ENCODE measurements at regions not wholly inside any gene's neighbourhood (a gene's known extent, or its start where the extent isn't known, plus 50 kb on each side); places are given as distances from the start of the nearest gene placed in this dataset.

DNA sequence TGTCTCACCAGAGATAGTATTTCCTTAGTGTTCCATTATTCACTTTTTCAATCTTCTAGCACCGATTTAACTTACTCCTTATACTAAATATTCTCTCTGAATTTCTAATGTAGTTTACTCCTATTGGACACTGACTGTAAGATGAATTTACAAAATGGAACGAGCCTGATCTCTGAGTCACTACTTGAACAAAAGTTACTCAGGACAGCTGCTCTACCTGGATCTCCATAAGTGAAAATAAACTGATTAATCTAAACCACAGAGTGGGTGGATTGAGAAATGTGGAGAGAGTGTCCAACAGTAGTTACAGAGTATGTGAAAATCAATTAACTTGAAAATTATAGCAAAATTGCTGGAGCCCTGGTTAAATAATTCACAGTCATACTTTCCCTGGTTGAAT lies 141.7 kb upstream of the CHORDC1 start:
- TF ChIP-seq, protein P1, sequence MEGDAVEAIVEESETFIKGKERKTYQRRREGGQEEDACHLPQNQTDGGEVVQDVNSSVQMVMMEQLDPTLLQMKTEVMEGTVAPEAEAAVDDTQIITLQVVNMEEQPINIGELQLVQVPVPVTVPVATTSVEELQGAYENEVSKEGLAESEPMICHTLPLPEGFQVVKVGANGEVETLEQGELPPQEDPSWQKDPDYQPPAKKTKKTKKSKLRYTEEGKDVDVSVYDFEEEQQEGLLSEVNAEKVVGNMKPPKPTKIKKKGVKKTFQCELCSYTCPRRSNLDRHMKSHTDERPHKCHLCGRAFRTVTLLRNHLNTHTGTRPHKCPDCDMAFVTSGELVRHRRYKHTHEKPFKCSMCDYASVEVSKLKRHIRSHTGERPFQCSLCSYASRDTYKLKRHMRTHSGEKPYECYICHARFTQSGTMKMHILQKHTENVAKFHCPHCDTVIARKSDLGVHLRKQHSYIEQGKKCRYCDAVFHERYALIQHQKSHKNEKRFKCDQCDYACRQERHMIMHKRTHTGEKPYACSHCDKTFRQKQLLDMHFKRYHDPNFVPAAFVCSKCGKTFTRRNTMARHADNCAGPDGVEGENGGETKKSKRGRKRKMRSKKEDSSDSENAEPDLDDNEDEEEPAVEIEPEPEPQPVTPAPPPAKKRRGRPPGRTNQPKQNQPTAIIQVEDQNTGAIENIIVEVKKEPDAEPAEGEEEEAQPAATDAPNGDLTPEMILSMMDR (IDR thresholded peaks at IDR 0.05) = no peak
- TF ChIP-seq E2F5 (CRISPR knock-in tag; IDR thresholded peaks at IDR 0.05) (no peak), FOXP1 (CRISPR knock-in tag; IDR thresholded peaks at IDR 0.05; ENCODE audit: borderline replicate concordance) (no peak), GRHL2 (CRISPR knock-in tag; IDR thresholded peaks at IDR 0.05; ENCODE audit: insufficient replicate concordance, severe bottlenecking) (no peak), TCF7 (CRISPR knock-in tag; IDR thresholded peaks at IDR 0.05; ENCODE audit: low read depth) (no peak), GABPB1 (CRISPR knock-in tag; IDR thresholded peaks at IDR 0.05) (no peak), ESRRA (CRISPR knock-in tag; IDR thresholded peaks at IDR 0.05; ENCODE audit: borderline replicate concordance) (no peak), ZNF423 (CRISPR knock-in tag; IDR thresholded peaks at IDR 0.05) (no peak), CREB1 (CRISPR knock-in tag; IDR thresholded peaks at IDR 0.05) (no peak), ZNF232 (CRISPR knock-in tag; IDR thresholded peaks at IDR 0.05) (no peak), SMAD3 (CRISPR knock-in tag; IDR thresholded peaks at IDR 0.05; ENCODE audit: borderline replicate concordance) (no peak), NFYB (CRISPR knock-in tag; conservative IDR thresholded peaks at IDR 0.05; ENCODE audit: low read depth) (no peak)
- TF ChIP-seq, protein P2, sequence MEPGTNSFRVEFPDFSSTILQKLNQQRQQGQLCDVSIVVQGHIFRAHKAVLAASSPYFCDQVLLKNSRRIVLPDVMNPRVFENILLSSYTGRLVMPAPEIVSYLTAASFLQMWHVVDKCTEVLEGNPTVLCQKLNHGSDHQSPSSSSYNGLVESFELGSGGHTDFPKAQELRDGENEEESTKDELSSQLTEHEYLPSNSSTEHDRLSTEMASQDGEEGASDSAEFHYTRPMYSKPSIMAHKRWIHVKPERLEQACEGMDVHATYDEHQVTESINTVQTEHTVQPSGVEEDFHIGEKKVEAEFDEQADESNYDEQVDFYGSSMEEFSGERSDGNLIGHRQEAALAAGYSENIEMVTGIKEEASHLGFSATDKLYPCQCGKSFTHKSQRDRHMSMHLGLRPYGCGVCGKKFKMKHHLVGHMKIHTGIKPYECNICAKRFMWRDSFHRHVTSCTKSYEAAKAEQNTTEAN (CRISPR knock-in tag; IDR thresholded peaks at IDR 0.05) = no peak
